GM18907 (cell line): ENCODE measurements at regions not wholly inside any gene's neighbourhood (a gene's known extent, or its start where the extent isn't known, plus 50 kb on each side); places are given as distances from the start of the nearest gene placed in this dataset.
"Not testable (repeated sequence)": the region's sequence is repeated elsewhere in the genome, so short reads cannot be mapped to it uniquely, and the experiment has no call there.

Experiments
- ATAC-seq: cut with Tn5 transposase; IDR thresholded peaks from one replicate; pipeline ENCODE4 v1.9.1; 2021; ENCODE audit warnings: mild to moderate bottlenecking, moderate library complexity; ENCODE audit not compliant: unreplicated experiment

- no peak for ATAC-seq
Observed at GRCh38 chr15:58322253-58322652, 109.5 kb upstream of the LIPC start.

- not testable (repeated sequence) for ATAC-seq
Observed at GRCh38 chr15:58323321-58323720, 108.5 kb upstream of the LIPC start.

- ATAC-seq, result no peak
Observed at GRCh38 chr15:58324533-58324932, 107.3 kb upstream of the LIPC start.

GRCh38 chr15:58327958-58328357, 103.8 kb upstream of the LIPC start:
- ATAC-seq, result no peak

GRCh38 chr15:58329211-58329610, 102.6 kb upstream of the LIPC start:
- no peak for ATAC-seq

GRCh38 chr15:58329781-58330671, 101.8 kb upstream of the LIPC start:
- no peak for ATAC-seq

GRCh38 chr15:58330741-58331559, 100.8 kb upstream of the LIPC start:
- no peak for ATAC-seq

GRCh38 chr15:58331560-58331912, 100.3 kb upstream of the LIPC start:
- peak; percentile 14 for ATAC-seq

- ATAC-seq, result peak; percentile 81
Observed at GRCh38 chr15:58331913-58332675, 99.7 kb upstream of the LIPC start.

- ATAC-seq, result no peak
Observed at GRCh38 chr15:58332676-58333400, 99.0 kb upstream of the LIPC start.

- ATAC-seq, result no peak
Observed at GRCh38 chr15:58334803-58335202, 97.0 kb upstream of the LIPC start.

GRCh38 chr15:58336161-58336560, 95.6 kb upstream of the LIPC start:
- ATAC-seq, result no peak

- no peak for ATAC-seq
Observed at GRCh38 chr15:58340176-58340575, 91.6 kb upstream of the LIPC start.

GRCh38 chr15:58342508-58342907, 89.3 kb upstream of the LIPC start:
- ATAC-seq, result no peak

GRCh38 chr15:58344213-58345070, 87.3 kb upstream of the LIPC start:
- no peak for ATAC-seq

- ATAC-seq, result no peak
Observed at GRCh38 chr15:58346361-58346760, 85.4 kb upstream of the LIPC start.

GRCh38 chr15:58348095-58348812, 83.5 kb upstream of the LIPC start:
- ATAC-seq, result no peak

GRCh38 chr15:58352026-58352929, 79.5 kb upstream of the LIPC start:
- ATAC-seq, result no peak
